OCI-LY1 (cell line): ENCODE measurements at regions not wholly inside any gene's neighbourhood (a gene's known extent, or its start where the extent isn't known, plus 50 kb on each side); places are given as distances from the start of the nearest gene placed in this dataset.

Source experiments
- CTCF ChIP-seq: fragments of 200-600 bp; sonication (generic), shearing (Covaris generic); IDR thresholded peaks from 2 replicates; pipeline ENCODE4 v1.5.1; 2017; ENCODE audit warnings: mild to moderate bottlenecking, antibody characterized with exemption, low read length, moderate library complexity, mixed read lengths
- EZH2 ChIP-seq: fragments of 200-600 bp; sonication (generic), shearing (Covaris generic); IDR thresholded peaks from 2 replicates; pipeline ENCODE4 v1.8.0; 2017; ENCODE audit warnings: borderline replicate concordance, mixed run types, mild to moderate bottlenecking, antibody characterized with exemption, low read length, moderate library complexity, mixed read lengths

GRCh38 chr15:70271422-70272088 lies 173.8 kb upstream of the TLE3 start:
- TF ChIP-seq CTCF (no peak), EZH2 (no peak)
